Progenitor cell of endocrine pancreas (in vitro differentiated cells): ENCODE measurements at regions not wholly inside any gene's neighbourhood (a gene's known extent, or its start where the extent isn't known, plus 50 kb on each side); places are given as distances from the start of the nearest gene placed in this dataset.

Source experiments
- DNase-seq: peaks from one replicate; pipeline ENCODE4 v3.0.0; 2021; ENCODE audit warnings: low spot score; ENCODE audit not compliant: unreplicated experiment
- H3K27ac Mint-ChIP-seq: 2 replicates; pipeline ENCODE4 v1.8.0; 2021; ENCODE audit warnings: mild to moderate bottlenecking, moderate library complexity, mixed read lengths
- H3K27me3 Mint-ChIP-seq: 2 replicates; pipeline ENCODE4 v1.8.0; 2021; ENCODE audit warnings: mixed read lengths
- H3K36me3 Mint-ChIP-seq: 2 replicates; pipeline ENCODE4 v1.8.0; 2022; ENCODE audit warnings: mixed read lengths; ENCODE audit not compliant: insufficient read depth
- H3K4me1 Mint-ChIP-seq: 2 replicates; pipeline ENCODE4 v1.8.0; 2021; ENCODE audit warnings: low read depth, mixed read lengths
- H3K4me3 Mint-ChIP-seq: 2 replicates; pipeline ENCODE4 v1.8.0; 2021; ENCODE audit warnings: low read depth, mild to moderate bottlenecking, moderate library complexity, mixed read lengths
- H3K9me3 Mint-ChIP-seq: 2 replicates; pipeline ENCODE4 v1.8.0; 2021; ENCODE audit warnings: low read depth, mixed read lengths
- TF ChIP-seq, protein P1 (sequence below): fragments of 200-600 bp; sonication (generic); IDR thresholded peaks from one replicate; pipeline ENCODE4 v1.5.0; 2021; ENCODE audit warnings: antibody characterized with exemption, mild to moderate bottlenecking; ENCODE audit not compliant: unreplicated experiment

DNA sequence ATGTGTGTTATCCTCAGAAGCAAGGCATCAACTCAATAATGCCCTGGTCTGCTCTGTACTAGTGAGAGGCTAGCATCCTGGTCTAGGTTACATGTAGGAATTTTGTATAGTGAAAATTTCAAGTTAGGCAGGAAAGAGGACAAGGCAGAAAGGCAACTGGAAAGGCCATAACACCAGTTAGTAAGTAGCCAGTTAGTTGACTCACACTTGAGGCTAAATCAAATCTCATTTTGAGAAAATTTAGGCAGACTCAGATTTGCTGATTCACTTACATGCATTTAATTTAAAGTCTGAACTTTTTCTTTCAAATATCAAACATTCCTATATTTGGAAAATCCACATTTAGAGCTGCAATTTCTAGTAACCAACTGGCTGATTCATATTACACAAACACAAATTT is 184.5 kb upstream of the TCF21 start:
- no peaks in the 10 kb centered on the region for H3K36me3 Mint-ChIP-seq
- H3K27me3 Mint-ChIP-seq: no peaks in the 10 kb centered on the region
- H3K4me3 Mint-ChIP-seq: no peak overlapping the region
- TF ChIP-seq, protein P1, sequence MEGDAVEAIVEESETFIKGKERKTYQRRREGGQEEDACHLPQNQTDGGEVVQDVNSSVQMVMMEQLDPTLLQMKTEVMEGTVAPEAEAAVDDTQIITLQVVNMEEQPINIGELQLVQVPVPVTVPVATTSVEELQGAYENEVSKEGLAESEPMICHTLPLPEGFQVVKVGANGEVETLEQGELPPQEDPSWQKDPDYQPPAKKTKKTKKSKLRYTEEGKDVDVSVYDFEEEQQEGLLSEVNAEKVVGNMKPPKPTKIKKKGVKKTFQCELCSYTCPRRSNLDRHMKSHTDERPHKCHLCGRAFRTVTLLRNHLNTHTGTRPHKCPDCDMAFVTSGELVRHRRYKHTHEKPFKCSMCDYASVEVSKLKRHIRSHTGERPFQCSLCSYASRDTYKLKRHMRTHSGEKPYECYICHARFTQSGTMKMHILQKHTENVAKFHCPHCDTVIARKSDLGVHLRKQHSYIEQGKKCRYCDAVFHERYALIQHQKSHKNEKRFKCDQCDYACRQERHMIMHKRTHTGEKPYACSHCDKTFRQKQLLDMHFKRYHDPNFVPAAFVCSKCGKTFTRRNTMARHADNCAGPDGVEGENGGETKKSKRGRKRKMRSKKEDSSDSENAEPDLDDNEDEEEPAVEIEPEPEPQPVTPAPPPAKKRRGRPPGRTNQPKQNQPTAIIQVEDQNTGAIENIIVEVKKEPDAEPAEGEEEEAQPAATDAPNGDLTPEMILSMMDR: no peak
- H3K4me1 Mint-ChIP-seq: no peaks in the 10 kb centered on the region
- no peaks in the 10 kb centered on the region for H3K9me3 Mint-ChIP-seq
- H3K27ac Mint-ChIP-seq: no peak overlapping the region
- no peak for DNase-seq

DNA sequence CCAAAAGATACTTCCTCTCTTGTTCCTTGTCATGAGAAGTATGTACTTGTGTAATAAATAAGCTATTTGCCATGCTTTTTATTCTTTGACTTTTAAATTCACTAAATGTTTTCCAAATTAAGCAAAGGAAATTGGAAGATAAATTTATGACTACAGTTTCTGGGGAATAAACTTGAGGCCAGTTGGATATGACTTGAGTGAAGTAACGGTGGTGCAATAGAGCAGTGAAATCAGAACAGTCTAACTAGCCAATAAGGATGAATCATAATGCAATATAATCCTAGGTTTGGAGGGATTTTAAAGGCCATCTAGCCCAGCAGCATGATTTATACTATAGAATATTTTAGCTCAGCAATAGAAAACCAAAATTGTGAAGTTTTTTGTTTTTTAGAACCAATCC is 183.8 kb upstream of the TCF21 start:
- Mint-ChIP-seq H3K9me3 (no peaks in the 10 kb centered on the region), H3K36me3 (no peaks in the 10 kb centered on the region), H3K27me3 (no peaks in the 10 kb centered on the region), H3K4me3 (no peak overlapping the region), H3K27ac (no peak overlapping the region), H3K4me1 (no peaks in the 10 kb centered on the region)
- DNase-seq: no peak
- TF ChIP-seq, protein P1: no peak

DNA sequence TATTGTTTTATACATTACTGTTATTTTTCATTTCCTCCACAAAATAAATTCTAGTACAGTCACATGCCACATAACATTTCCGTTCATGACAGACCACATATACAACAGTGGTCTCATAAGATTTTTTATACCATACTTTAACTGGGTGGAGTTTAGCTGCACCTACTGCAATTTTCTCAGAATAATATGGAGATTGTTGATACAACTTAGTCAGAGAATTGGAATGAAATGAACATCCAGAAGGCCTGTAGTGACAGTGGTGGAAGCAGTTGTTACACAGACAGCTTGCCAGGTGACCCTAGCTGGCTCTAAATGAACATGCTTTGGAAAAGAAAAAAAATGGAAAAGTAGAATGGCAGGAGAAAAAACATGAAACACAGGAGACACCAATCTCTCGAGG is 183.2 kb upstream of the TCF21 start:
- Mint-ChIP-seq H3K4me3 (no peak overlapping the region), H3K9me3 (no peaks in the 10 kb centered on the region), H3K4me1 (no peaks in the 10 kb centered on the region), H3K27me3 (no peaks in the 10 kb centered on the region), H3K36me3 (no peaks in the 10 kb centered on the region), H3K27ac (no peak overlapping the region)
- TF ChIP-seq, protein P1: no peak
- no peak for DNase-seq

DNA sequence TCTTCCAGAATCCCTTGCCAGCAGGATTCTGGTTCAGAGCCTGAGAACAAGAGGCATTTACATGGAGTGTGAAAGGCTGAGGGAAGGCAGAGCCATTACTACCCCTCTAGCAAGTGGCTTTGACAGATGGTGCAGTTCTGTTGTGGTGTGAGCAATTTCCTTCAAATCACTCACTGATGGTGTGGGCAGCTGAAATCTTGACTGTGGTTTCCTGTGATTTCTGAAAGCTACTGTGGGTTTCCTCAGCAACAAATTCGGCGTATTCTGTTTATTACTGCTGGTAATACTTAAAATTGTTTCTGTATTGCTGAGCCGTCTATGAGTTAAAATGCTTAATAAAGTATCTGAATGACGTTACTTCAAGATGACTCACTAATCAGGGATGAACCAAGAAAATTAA is 181.5 kb upstream of the TCF21 start:
- Mint-ChIP-seq H3K9me3 (no peaks in the 10 kb centered on the region), H3K4me3 (no peak overlapping the region), H3K27me3 (no peaks in the 10 kb centered on the region), H3K27ac (no peak overlapping the region), H3K36me3 (no peaks in the 10 kb centered on the region), H3K4me1 (no peaks in the 10 kb centered on the region)
- TF ChIP-seq, protein P1: no peak
- no peak for DNase-seq

DNA sequence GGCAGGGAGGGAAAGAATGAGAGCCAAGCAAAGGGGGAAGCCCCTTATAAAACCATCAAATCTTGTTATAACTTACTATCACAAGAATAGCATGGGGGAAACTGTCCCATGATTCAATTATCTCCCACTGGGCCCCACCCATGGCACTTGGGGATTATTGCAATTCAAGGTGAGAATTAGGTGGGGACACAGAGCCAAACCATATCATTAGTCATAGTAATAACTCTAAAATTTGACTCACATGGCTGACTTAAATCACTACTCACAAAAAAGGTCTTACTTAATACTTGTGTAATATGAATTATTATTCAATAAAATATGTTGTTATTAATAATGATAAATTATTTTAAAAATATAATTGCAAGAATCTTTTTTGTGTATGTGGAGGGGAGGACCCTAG is 178.1 kb upstream of the TCF21 start:
- TF ChIP-seq, protein P1: no peak
- no peaks in the 10 kb centered on the region for H3K9me3 Mint-ChIP-seq
- no peaks in the 10 kb centered on the region for H3K36me3 Mint-ChIP-seq
- H3K27ac Mint-ChIP-seq: no peak overlapping the region
- DNase-seq: no peak
- H3K4me3 Mint-ChIP-seq: no peak overlapping the region
- no peaks in the 10 kb centered on the region for H3K27me3 Mint-ChIP-seq
- H3K4me1 Mint-ChIP-seq: no peaks in the 10 kb centered on the region
